ENCODE measurements at regions not wholly inside any gene's neighbourhood (a gene's known extent, or its start where the extent isn't known, plus 50 kb on each side); places are given as distances from the start of the nearest gene placed in this dataset.

DNA sequence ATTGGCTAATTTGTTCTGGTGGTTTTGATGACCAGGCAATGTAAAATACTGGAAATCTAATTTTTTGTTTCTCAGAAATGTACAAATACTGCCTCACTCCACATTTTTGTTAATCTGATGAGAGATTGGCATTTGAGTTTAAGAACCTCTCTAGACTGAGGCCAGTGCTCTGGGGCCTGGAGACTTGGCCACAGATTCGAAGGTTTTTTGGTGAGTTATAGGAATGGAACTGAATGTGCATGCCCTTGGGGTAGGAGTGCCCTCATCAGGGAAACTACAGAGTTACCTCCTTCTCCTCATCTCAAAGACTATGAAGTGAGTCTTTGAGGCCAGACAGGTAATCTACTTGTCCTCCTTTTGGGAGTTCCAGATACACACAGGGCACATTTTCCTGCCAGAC, 347.9 kb downstream of the LTN1 start:
- POLR2A ChIA-PET = no interaction called here
- Mint-ChIP-seq H3K27ac (no peak overlapping the region), H3K4me3 (no peak overlapping the region), H3K27me3 (no peaks in the 10 kb centered on the region), H3K4me1 (no peaks in the 10 kb centered on the region), H3K9me3 (no peaks in the 10 kb centered on the region), H3K36me3 (ENCODE audit: low read depth) (no peaks in the 10 kb centered on the region)
- intact Hi-C loops (cut with micrococcal nuclease) = no loop called here
- DNase-seq = no peak
- TF ChIP-seq, protein P1, sequence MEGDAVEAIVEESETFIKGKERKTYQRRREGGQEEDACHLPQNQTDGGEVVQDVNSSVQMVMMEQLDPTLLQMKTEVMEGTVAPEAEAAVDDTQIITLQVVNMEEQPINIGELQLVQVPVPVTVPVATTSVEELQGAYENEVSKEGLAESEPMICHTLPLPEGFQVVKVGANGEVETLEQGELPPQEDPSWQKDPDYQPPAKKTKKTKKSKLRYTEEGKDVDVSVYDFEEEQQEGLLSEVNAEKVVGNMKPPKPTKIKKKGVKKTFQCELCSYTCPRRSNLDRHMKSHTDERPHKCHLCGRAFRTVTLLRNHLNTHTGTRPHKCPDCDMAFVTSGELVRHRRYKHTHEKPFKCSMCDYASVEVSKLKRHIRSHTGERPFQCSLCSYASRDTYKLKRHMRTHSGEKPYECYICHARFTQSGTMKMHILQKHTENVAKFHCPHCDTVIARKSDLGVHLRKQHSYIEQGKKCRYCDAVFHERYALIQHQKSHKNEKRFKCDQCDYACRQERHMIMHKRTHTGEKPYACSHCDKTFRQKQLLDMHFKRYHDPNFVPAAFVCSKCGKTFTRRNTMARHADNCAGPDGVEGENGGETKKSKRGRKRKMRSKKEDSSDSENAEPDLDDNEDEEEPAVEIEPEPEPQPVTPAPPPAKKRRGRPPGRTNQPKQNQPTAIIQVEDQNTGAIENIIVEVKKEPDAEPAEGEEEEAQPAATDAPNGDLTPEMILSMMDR (IDR thresholded peaks at IDR 0.05) = no peak
- CTCF ChIA-PET = interaction anchor here (0.6 kb wide), 1 partner anchor 155 kb away, joined by 5 read pairs; no protein-coding TSS in a partner anchor
- no peak for ATAC-seq (ENCODE audit: low read depth)

DNA sequence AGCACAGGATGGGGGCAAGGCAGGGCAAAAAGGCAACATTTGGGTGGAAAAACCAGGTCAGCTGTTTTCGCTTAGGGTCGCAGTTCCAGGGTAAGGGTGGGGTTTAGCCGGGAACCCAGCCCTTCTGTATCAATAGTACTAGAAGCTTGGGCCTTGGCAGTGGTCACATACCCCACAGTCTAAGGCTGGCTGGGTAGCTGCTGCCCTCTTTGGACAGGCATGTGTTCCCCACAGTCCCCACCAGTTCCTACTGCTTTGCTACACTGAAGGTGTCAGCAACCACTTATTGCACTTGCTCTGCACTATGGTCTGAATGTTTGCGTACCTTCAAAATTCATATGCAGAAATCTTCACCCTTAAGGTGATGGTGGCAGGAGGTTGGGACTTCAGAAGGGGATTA, 349.8 kb downstream of the LTN1 start:
- Mint-ChIP-seq H3K9me3 (no peaks in the 10 kb centered on the region), H3K4me3 (no peak overlapping the region), H3K36me3 (ENCODE audit: low read depth) (no peaks in the 10 kb centered on the region), H3K27ac (no peak overlapping the region), H3K27me3 (no peaks in the 10 kb centered on the region), H3K4me1 (no peaks in the 10 kb centered on the region)
- CTCF ChIA-PET = no interaction called here
- POLR2A ChIA-PET = no interaction called here
- intact Hi-C loops (cut with micrococcal nuclease) = no loop called here
- no peak for ATAC-seq (ENCODE audit: low read depth)
- DNase-seq = no peak
- TF ChIP-seq, protein P1 (IDR thresholded peaks at IDR 0.05) = no peak

DNA sequence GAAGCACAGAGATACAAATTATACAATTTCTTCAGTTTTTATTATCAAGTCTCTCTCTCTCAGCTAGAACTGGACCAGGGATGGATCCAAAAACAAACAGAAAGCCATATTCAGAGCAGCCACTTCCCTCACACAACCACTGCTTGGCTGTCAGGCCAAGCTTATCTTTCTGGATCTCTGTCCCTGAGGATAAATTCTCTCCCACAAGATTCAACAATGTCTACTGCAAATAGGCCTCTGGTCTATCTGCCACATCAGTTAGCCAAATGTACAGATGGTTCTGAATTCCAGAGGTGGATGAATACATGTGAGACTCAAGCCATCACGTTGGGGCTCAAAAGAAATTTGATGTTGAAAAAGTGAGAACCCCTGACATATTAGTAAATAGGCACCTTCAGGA, 350.9 kb downstream of the LTN1 start:
- ATAC-seq (ENCODE audit: low read depth) (no peak), DNase-seq (no peak)
- POLR2A ChIA-PET = no interaction called here
- no peaks in the 10 kb centered on the region for H3K27me3 Mint-ChIP-seq
- H3K4me3 Mint-ChIP-seq = no peak overlapping the region
- no peaks in the 10 kb centered on the region for H3K9me3 Mint-ChIP-seq
- TF ChIP-seq, protein P1 (IDR thresholded peaks at IDR 0.05) = no peak
- H3K4me1 Mint-ChIP-seq = no peaks in the 10 kb centered on the region
- H3K36me3 Mint-ChIP-seq (ENCODE audit: low read depth) = no peaks in the 10 kb centered on the region
- intact Hi-C loops (cut with micrococcal nuclease) = no loop called here
- CTCF ChIA-PET = no interaction called here
- no peak overlapping the region for H3K27ac Mint-ChIP-seq

DNA sequence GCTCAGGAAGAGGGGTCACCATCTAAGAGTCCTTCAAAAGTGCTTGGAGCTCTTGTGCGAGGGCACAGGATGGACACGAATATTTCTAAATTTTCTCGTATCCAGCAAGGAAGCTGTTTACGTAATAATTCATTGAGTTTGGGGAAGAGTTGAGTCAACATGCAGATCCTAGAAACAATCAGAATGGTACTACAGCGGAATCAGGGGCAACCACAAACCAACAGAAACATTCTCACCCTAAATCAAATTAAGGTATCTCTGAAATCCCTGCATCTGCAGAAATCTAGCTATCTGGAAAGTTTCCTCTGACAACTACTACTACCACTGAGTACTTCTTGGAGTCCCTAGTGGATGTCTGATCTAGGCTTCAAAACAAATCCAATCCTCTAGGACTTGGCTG, 352.4 kb downstream of the LTN1 start:
- DNase-seq = no peak
- TF ChIP-seq, protein P1 (IDR thresholded peaks at IDR 0.05) = no peak
- no peak for ATAC-seq (ENCODE audit: low read depth)
- H3K4me1 Mint-ChIP-seq = no peaks in the 10 kb centered on the region
- H3K27ac Mint-ChIP-seq = no peak overlapping the region
- ChIA-PET CTCF (no interaction called here), POLR2A (no interaction called here)
- H3K9me3 Mint-ChIP-seq = no peaks in the 10 kb centered on the region
- H3K27me3 Mint-ChIP-seq = no peaks in the 10 kb centered on the region
- H3K4me3 Mint-ChIP-seq = no peak overlapping the region
- H3K36me3 Mint-ChIP-seq (ENCODE audit: low read depth) = no peaks in the 10 kb centered on the region
- intact Hi-C loops (cut with micrococcal nuclease) = no loop called here

DNA sequence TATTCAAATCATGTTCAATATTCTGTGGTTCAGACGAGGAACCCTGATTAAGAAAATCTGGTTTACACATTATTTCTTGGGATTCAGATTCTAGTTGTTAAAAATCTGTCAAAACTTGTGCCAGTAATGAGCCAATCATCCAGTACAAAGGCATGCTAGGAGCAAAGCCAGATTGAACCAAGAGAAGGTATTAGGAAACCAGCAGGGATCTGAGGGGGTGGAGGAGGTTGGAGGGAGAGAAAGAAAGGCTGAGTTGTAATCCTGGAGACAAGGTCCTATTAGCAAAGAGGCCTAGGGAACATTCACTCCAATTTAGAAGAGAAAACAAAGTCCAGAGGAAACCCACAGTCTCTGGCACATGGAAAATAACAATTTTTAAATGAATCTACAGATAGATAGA, 352.9 kb downstream of the LTN1 start:
- DNase-seq = no peak
- no peaks in the 10 kb centered on the region for H3K4me1 Mint-ChIP-seq
- ChIA-PET CTCF (no interaction called here), POLR2A (no interaction called here)
- intact Hi-C loops (cut with micrococcal nuclease) = no loop called here
- H3K9me3 Mint-ChIP-seq = no peaks in the 10 kb centered on the region
- no peak for ATAC-seq (ENCODE audit: low read depth)
- no peaks in the 10 kb centered on the region for H3K27me3 Mint-ChIP-seq
- TF ChIP-seq, protein P1 (IDR thresholded peaks at IDR 0.05) = no peak
- no peak overlapping the region for H3K4me3 Mint-ChIP-seq
- no peak overlapping the region for H3K27ac Mint-ChIP-seq
- H3K36me3 Mint-ChIP-seq (ENCODE audit: low read depth) = no peaks in the 10 kb centered on the region

Measured in activated B cell treated with CpG ODN at 0.5 μM for 24 hours (primary cell).